KG1 (cell line): ENCODE measurements at regions not wholly inside any gene's neighbourhood (a gene's known extent, or its start where the extent isn't known, plus 50 kb on each side); places are given as distances from the start of the nearest gene placed in this dataset.

Experiments used
- DNase-seq: peaks from one replicate; lab custom pipeline; 2025; lab: John Stamatoyannopoulos, UW

- DNase-seq: no peak
These were observed 60.3 kb downstream of the SEC61B start for GRCh38 chr9:99282406-99282805.

GRCh38 chr9:99285965-99286364, 63.9 kb downstream of the SEC61B start:
- no peak for DNase-seq

GRCh38 chr9:99286536-99286935, 64.5 kb downstream of the SEC61B start:
- DNase-seq: no peak

GRCh38 chr9:99287641-99288040, 65.6 kb downstream of the SEC61B start:
- no peak for DNase-seq

GRCh38 chr9:99288830-99289229, 66.7 kb downstream of the SEC61B start:
- DNase-seq: no peak

GRCh38 chr9:99294850-99295461, 72.9 kb downstream of the SEC61B start:
- DNase-seq: no peak

- DNase-seq: no peak
These were observed 74.3 kb downstream of the SEC61B start for GRCh38 chr9:99296291-99296951.

GRCh38 chr9:99298614-99299013, 76.5 kb downstream of the SEC61B start:
- DNase-seq: no peak

- DNase-seq: no peak
These were observed 77.4 kb downstream of the SEC61B start for GRCh38 chr9:99299211-99300102.

- DNase-seq: no peak
These were observed 78.0 kb downstream of the SEC61B start for GRCh38 chr9:99300103-99300439.

GRCh38 chr9:99300603-99301002, 78.5 kb downstream of the SEC61B start:
- no peak for DNase-seq

- no peak for DNase-seq
These were observed 81.1 kb downstream of the SEC61B start for GRCh38 chr9:99303177-99303576.

- DNase-seq: no peak
These were observed 83.0 kb downstream of the SEC61B start for GRCh38 chr9:99305124-99305523.

- no peak for DNase-seq
These were observed 84.0 kb downstream of the SEC61B start for GRCh38 chr9:99305820-99306811.

GRCh38 chr9:99307851-99308250, 85.8 kb downstream of the SEC61B start:
- no peak for DNase-seq

- no peak for DNase-seq
These were observed 87.3 kb downstream of the SEC61B start for GRCh38 chr9:99309141-99309939.

- no peak for DNase-seq
These were observed 90.7 kb downstream of the SEC61B start for GRCh38 chr9:99312736-99313135.

GRCh38 chr9:99319048-99319447, 97.0 kb downstream of the SEC61B start:
- DNase-seq: no peak

GRCh38 chr9:99322299-99322698, 100.2 kb downstream of the SEC61B start:
- DNase-seq: no peak

- no peak for DNase-seq
These were observed 104.2 kb downstream of the SEC61B start for GRCh38 chr9:99326112-99326916.
